ENCODE measurements at regions not wholly inside any gene's neighbourhood (a gene's known extent, or its start where the extent isn't known, plus 50 kb on each side); places are given as distances from the start of the nearest gene placed in this dataset.

- no peak for TF ChIP-seq POLR2A (IDR thresholded peaks at IDR 0.05)
- no peak for TF ChIP-seq CTCF (IDR thresholded peaks at IDR 0.05)
Measured at GRCh38 chr12:40634517-40635131, 57.6 kb upstream of the CNTN1 start.
